HG02938 (cell line): ENCODE measurements at regions not wholly inside any gene's neighbourhood (a gene's known extent, or its start where the extent isn't known, plus 50 kb on each side); places are given as distances from the start of the nearest gene placed in this dataset.
A peak's percentile ranks its signal among the peaks of the same experiment; 100 is the strongest.

Experiments used
- ATAC-seq: cut with Tn5 transposase; IDR thresholded peaks from one replicate; pipeline ENCODE4 v1.9.1; 2021; ENCODE audit warnings: mild to moderate bottlenecking, moderate library complexity; ENCODE audit not compliant: unreplicated experiment

DNA sequence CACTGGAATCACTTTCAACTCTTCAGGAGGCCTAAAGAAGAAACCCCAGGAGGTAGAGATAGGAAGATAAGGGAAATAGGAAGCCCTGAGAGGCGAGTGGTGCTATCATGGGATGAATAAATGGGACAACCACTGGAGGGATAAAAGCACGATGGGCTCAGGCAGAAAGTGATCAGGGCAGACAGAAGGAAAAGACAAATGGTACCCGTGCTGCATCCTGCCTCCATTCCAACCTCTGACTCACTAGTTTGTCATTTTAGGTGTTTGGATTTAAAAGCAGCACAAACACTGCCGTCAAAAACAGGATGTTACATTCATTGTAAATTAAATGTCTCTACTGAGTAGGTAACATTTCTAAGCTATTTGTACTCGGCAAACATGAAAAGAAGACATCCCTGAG lies 314.3 kb upstream of the HTR2A start:
- ATAC-seq, result no peak

DNA sequence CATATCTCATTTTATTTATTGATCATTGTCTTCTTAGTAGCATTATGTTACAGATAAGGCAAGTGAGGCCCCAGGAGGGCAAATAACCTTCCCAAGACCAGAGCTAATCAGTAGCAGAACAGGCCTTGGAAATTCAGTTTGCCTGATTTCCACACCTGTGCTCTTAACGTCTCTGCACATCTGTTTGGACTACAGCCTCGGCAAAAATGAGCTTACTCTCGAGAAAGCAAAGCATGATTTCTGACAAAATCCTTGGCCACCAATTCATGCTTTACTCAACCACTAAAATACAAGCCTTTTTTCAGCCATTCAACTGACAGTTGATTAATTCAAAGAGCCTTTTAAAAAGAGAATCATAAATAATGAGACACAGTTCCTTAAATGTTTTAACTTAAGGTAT lies 309.3 kb upstream of the HTR2A start:
- ATAC-seq, result no peak

DNA sequence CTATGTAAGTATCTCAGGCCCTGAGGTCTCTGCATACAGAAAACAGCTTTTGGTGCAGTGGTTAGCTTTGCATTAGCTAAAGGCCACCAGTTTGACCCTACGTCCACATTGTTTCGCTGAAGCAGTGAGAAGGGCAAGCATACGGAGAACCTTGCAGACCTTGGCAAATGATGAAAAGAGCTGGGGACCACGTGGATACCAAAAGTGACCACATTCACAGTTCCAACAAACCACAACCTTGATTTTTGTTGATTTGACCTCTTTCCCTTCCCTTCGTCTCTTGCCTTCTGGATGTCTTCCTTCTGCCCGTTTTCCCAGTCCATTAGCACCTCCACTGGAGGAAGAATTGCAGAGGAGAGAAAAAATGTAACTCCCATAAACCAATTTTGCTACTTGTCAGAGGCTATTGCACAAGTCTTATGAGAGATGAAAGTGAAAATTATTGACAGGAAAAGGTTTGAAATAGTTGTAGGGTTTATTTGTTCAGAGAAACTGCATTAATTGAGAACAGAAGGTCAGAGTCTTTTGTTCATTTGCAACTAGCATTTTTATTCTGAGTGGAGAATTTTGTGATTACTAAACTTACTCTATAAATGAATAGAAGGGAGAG lies 293.9 kb upstream of the HTR2A start:
- ATAC-seq, result no peak

- no peak for ATAC-seq
Observed at GRCh38 chr13:47188802-47189201, 291.9 kb upstream of the HTR2A start.

- ATAC-seq, result no peak
Observed at GRCh38 chr13:47186471-47186870, 289.6 kb upstream of the HTR2A start.

- ATAC-seq, result no peak
Observed at GRCh38 chr13:47184321-47184720, 287.5 kb upstream of the HTR2A start.

- ATAC-seq, result no peak
Observed at GRCh38 chr13:47179321-47179720, 282.5 kb upstream of the HTR2A start.

- ATAC-seq, result no peak
Observed at GRCh38 chr13:47178090-47178950, 281.5 kb upstream of the HTR2A start.

DNA sequence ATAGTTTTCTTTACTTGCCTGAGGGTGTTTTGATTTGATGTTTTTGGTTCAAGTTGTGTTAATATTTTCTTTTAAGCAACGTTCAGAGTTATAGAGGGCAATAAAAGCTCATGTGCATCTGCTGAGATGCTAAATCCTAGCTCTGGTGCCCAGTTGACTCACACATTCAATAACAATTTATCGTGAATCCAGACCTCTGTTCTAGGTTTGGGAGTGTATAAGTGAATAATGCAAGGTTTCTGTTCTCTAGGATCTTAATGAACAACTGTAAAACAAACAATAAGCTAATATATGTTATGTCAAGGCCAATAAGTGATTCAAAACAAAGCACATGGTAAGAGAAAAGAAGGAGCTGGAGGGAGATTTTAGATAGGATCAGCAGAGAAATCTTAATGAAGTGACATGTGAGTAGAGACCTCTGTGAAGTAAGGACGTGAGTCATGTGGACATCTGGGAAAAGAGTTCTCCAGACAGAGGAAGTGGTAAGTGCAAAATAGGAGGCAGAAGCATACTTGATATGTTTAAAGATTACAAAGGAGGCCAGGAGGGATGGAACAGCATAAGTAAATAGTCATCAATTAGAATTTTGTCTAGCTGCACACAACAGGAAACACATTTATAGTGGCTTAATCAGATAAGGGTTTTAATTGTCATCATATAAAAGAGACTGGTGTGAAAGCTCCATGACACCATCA lies 278.5 kb upstream of the HTR2A start:
- no peak for ATAC-seq

DNA sequence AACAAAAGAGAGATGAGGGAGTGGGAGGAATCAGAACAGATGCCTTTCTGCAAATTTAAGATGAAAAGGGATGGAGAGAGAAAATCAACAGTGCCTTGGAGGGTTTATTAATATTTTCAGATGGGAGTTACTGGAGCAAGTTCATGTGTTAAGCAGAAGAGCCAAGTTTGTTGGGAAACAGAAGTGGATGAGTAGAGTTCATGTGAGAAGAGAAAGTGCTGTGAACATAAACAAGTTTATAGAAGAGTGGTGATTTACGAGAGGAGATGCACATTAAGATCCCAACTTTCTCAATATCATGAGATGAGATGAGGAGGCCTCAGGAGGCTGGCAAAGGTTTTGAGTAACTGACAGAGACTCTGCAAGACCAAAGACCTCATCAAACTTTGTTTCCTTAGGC lies 274.1 kb upstream of the HTR2A start:
- no peak for ATAC-seq

DNA sequence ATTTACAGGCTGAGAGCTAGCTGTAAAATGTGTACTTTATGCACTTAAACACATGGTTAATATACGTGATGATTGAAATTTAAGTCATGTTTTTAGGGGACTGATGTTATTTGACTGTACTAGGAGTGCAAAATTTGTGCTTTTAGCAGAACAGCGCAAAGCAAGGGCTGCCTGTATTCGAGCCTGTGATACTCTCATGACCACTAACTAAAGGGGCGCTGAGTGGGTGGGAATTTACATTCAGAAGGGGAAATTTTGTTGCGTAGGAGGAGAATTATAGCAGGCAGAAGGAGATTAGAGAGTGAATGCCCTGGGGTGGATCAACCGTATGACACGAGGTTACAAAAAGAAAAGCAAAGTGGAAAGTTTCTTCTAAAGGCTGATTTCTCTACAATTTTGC lies 271.8 kb upstream of the HTR2A start:
- ATAC-seq, result no peak

DNA sequence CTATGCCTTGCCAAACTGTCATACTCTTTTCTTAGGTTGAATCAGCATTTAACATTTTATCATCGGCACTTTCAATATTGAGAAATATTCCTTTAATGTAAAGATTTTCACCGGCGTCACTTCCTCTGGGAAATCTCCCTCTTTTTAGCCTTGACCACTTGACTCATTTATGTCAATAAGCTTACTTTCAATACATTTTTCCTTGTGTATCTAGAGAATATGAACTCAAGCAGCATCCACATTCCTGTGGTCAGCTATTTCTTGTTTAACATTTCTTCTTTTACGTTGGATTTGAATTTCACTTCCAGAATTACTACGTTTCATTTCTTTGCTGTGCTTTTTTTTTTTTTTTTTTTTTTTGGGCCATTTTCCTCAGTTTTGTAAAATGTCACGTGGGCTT lies 271.2 kb upstream of the HTR2A start:
- no peak for ATAC-seq

DNA sequence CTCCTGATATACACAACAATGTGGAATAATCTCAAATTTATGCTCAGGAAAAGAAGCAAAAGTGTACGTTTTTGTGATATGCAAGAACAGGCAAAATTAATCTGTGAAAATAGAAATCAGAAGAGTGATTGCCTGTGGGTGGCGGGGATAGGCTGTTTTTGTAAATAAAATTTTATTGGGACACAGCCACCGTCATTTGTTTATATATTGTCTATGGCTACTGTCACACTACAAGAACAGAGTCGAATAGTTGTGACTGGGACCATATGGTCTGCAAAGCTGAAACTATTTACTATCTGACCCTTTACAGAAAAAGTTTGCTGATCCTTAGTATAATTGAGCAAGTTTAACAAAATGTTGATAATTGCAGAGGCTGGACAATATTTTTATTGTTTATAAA lies 269.5 kb upstream of the HTR2A start:
- ATAC-seq, result no peak

- ATAC-seq, result no peak
Observed at GRCh38 chr13:47159853-47160550, 263.1 kb upstream of the HTR2A start.

DNA sequence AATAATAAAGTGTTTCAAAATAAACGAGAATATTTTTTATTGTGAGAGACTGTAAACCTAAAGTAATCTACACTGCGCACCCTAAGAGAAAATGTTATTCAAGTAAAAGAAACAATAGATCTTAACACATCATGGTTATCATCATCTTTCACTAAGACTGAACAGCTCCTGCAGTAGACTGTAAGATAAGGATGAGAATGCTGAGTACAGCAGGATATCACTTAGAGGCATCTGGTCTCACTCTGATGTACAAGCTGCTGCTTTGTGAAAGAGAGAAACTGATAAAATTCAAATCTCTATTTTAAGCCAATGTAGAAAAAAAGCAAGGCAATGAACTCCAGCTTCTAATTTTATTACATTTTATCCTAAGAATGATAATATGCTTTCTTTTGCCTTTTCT lies 261.7 kb upstream of the HTR2A start:
- ATAC-seq, result no peak

DNA sequence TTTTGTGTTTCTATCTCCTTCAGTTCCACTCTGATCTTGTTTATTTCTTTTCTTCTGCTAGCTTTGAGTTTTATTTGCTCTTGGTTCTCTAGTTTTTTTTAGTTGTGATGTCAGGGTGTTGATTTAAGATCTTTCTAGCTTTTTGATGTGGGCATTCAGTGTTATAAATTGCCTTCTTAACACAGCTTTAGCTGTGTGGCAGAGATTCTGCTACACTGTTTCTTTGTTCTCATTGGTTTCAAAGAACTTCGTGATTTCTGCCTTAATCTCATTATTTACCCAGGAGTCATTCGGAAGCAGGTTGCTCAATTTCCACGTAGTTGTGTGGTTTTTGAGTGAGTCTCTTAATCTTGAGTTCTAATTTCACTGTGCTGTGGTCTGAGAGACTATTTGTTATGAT lies 251.7 kb upstream of the HTR2A start:
- no peak for ATAC-seq

- ATAC-seq, result no peak
Observed at GRCh38 chr13:47147812-47148119, 250.9 kb upstream of the HTR2A start.

- ATAC-seq, result peak; percentile 96
Observed at GRCh38 chr13:47146991-47147811, 250.3 kb upstream of the HTR2A start.

DNA sequence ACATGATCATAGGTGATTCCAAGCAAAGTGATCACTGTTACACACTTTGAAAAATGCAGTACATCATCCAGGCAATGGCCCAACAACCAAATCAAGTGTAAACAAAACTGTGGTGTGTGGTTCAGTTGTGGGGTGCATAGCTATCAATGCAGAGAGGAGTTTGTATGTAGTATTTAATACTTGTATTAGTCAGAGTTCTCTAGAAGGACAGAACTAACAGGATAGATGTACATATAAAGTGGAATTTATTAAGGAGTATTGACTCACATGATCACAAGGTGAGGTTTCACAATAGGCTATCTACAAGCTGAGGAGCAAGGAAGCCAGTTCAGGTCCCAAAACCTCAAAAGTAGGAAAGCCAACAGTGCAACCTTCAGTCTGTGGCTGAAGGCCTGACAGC lies 249.3 kb upstream of the HTR2A start:
- no peak for ATAC-seq

DNA sequence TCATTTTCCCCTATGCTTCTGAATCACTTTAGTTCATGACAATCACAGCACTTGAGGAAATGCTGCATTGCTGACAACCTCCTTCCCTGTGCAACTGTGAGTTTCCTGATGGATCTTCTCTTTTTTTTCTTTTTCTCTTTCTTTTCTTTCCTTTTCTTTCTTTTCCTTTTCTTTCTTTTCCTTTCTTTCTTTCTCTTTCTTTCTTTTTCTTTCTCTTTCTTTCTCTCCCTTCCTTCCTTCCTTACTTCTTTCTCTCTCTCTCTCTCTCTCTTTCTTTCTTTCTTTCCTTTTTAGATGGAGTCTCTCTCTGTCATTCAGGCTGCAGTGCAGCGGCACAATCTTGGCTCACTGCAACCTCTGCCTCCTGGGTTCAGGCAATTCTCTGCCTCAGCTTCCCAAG lies 247.9 kb upstream of the HTR2A start:
- no peak for ATAC-seq

GRCh38 chr13:47142105-47142504 lies 245.3 kb upstream of the HTR2A start:
- no peak for ATAC-seq
